ENCODE measurements at regions not wholly inside any gene's neighbourhood (a gene's known extent, or its start where the extent isn't known, plus 50 kb on each side); places are given as distances from the start of the nearest gene placed in this dataset.
"Not testable (repeated sequence)": the region's sequence is repeated elsewhere in the genome, so short reads cannot be mapped to it uniquely, and the experiment has no call there.

- Mint-ChIP-seq H3K4me3 (ENCODE audit: low read depth) (no peak overlapping the region), H3K9me3 (ENCODE audit: low read depth) (no peaks in the 10 kb centered on the region), H3K4me1 (ENCODE audit: low read depth) (no peaks in the 10 kb centered on the region), H3K27ac (no peak overlapping the region), H3K36me3 (ENCODE audit: insufficient read depth) (peaks cover 1% of the 10 kb centered on the region), H3K27me3 (peaks cover 3% of the 10 kb centered on the region)
- no peak for TF ChIP-seq CTCF (IDR thresholded peaks at IDR 0.05; ENCODE audit: unreplicated experiment)
- DNase-seq (ENCODE audit: low spot score, unreplicated experiment), result no peak
Measured at GRCh38 chr10:28479425-28479865, 53.5 kb upstream of the WAC start.

GRCh38 chr10:28479927-28480627 lies 52.8 kb upstream of the WAC start:
- H3K27me3 Mint-ChIP-seq, result peaks cover 3% of the 10 kb centered on the region
- H3K4me3 Mint-ChIP-seq (ENCODE audit: low read depth), result no peak overlapping the region
- DNase-seq (ENCODE audit: low spot score, unreplicated experiment), result no peak
- TF ChIP-seq CTCF (IDR thresholded peaks at IDR 0.05; ENCODE audit: unreplicated experiment), result no peak
- no peaks in the 10 kb centered on the region for H3K4me1 Mint-ChIP-seq (ENCODE audit: low read depth)
- no peak overlapping the region for H3K27ac Mint-ChIP-seq
- H3K36me3 Mint-ChIP-seq (ENCODE audit: insufficient read depth), result peaks cover 1% of the 10 kb centered on the region
- H3K9me3 Mint-ChIP-seq (ENCODE audit: low read depth), result no peaks in the 10 kb centered on the region

DNA sequence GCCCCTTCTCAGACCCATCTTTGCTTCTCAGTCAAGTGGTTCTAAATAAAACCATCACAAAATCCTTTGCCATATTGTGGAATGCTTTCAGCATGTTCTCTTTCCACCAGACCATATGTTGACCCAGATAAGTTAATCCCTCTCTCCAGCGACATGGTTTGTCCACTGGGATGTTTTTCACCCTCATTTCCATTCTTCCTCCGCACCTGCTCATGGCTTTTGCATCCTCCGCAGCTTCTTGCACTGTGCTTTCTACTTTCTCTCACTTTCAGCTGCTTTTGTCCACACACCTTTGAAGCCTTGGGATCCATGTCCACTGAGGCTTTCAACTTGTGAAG lies 52.3 kb upstream of the WAC start:
- Mint-ChIP-seq H3K36me3 (ENCODE audit: insufficient read depth) (peaks cover 1% of the 10 kb centered on the region), H3K27me3 (peaks cover 3% of the 10 kb centered on the region), H3K4me3 (ENCODE audit: low read depth) (no peak overlapping the region), H3K4me1 (ENCODE audit: low read depth) (no peaks in the 10 kb centered on the region), H3K27ac (no peak overlapping the region), H3K9me3 (ENCODE audit: low read depth) (no peaks in the 10 kb centered on the region)
- no peak for TF ChIP-seq CTCF (IDR thresholded peaks at IDR 0.05; ENCODE audit: unreplicated experiment)
- DNase-seq (ENCODE audit: low spot score, unreplicated experiment), result no peak

DNA sequence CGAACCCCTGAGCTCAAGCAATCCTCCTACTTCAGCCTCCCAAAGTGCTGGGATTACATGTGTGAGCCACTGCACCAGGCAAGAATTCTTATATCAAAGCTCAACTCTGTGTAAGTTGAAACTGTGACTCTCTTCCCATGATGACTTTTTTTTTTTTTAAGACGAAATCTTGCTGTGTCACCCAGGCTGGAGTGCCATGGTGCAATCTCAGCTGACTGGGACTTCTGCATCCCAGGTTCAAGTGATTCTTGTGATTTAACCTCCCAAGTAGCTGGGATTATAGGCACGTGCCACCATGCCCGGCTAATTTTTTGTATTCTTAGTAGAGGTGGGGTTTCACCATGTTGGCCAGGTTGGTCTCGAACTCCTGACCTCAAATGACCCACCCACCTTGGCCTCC lies 51.6 kb upstream of the WAC start:
- H3K4me3 Mint-ChIP-seq (ENCODE audit: low read depth); H3K27me3 Mint-ChIP-seq; H3K27ac Mint-ChIP-seq; H3K9me3 Mint-ChIP-seq (ENCODE audit: low read depth); H3K36me3 Mint-ChIP-seq (ENCODE audit: insufficient read depth); H3K4me1 Mint-ChIP-seq (ENCODE audit: low read depth); DNase-seq (ENCODE audit: low spot score, unreplicated experiment): not testable (repeated sequence)

GRCh38 chr10:28481968-28482367 lies 51.0 kb upstream of the WAC start:
- Mint-ChIP-seq H3K4me1 (ENCODE audit: low read depth) (no peaks in the 10 kb centered on the region), H3K27ac (no peak overlapping the region), H3K9me3 (ENCODE audit: low read depth) (no peaks in the 10 kb centered on the region), H3K27me3 (peaks cover 3% of the 10 kb centered on the region), H3K4me3 (ENCODE audit: low read depth) (no peak overlapping the region), H3K36me3 (ENCODE audit: insufficient read depth) (peaks cover 1% of the 10 kb centered on the region)
- TF ChIP-seq CTCF (IDR thresholded peaks at IDR 0.05; ENCODE audit: unreplicated experiment), result no peak
- DNase-seq (ENCODE audit: low spot score, unreplicated experiment), result no peak
